ENCODE measurements at regions not wholly inside any gene's neighbourhood (a gene's known extent, or its start where the extent isn't known, plus 50 kb on each side); places are given as distances from the start of the nearest gene placed in this dataset.

DNA sequence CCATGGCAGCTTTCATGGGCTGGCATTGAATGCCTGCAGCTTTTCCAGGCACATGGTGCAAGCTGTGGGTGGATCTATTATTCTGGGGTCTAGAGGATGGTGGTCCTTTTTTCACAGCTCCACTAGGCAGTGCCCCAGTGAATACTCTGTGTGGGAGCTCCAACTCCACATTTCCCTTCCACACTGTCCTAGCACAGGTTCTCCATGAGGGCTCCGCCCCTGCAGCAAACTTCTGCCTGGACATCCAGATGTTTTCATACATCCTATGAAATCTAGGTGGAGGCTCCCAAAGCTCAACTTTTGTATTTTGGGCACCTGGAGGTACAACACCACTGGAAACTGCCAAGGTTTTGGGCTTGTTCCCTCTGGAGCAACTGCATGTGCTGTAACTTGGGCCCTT lies 450.6 kb downstream of the LMO7 start:
- DNase-seq (ENCODE audit: low read depth in 2 of 2): no peak
- Histone ChIP-seq H2AFZ (ENCODE audit: low read length) (no peak overlapping the region), H3K4me2 (ENCODE audit: extremely low read depth, insufficient read depth, low read length) (no peak overlapping the region), H3K36me3 (ENCODE audit: control insufficient read depth, insufficient read depth, low read length) (no peaks in the 10 kb centered on the region), H3K79me2 (ENCODE audit: control insufficient read depth, insufficient read depth, low read length) (no peaks in the 10 kb centered on the region), H3K27ac (ENCODE audit: insufficient read depth, low read length) (no peak overlapping the region), H3K9ac (ENCODE audit: insufficient read depth, low read length) (no peak overlapping the region), H3K4me3 (replicated peaks in 1 of 4; ENCODE audit: control extremely low read depth in 1 of 4, insufficient read depth in 1 of 4, low read depth in 3 of 4, low read length in 4 of 4) (no peak overlapping the region), H4K20me1 (ENCODE audit: control insufficient read depth, extremely low read depth, insufficient read depth, low read length) (no peaks in the 10 kb centered on the region), H3K9me3 (ENCODE audit: control insufficient read depth, insufficient read depth, low read depth, low read length) (no peaks in the 10 kb centered on the region), H3K27me3 (ENCODE audit: control insufficient read depth, insufficient read depth, low read length) (no peaks in the 10 kb centered on the region), H3K4me1 (ENCODE audit: control insufficient read depth, extremely low read depth, insufficient read depth, low read length) (no peaks in the 10 kb centered on the region)
- TF ChIP-seq EZH2 (IDR thresholded peaks at IDR 0.05; ENCODE audit: low read length, missing control alignments): no peak
- no peak for TF ChIP-seq CTCF (conservative IDR thresholded peaks at IDR 0.05 in 1 of 2, IDR thresholded peaks at IDR 0.05 in 1 of 2; ENCODE audit: low read depth in 1 of 2, low read length in 2 of 2)

- no peaks in the 10 kb centered on the region for H4K20me1 ChIP-seq (ENCODE audit: control insufficient read depth, extremely low read depth, insufficient read depth, low read length)
- H3K4me1 ChIP-seq (ENCODE audit: control insufficient read depth, extremely low read depth, insufficient read depth, low read length): no peaks in the 10 kb centered on the region
- H3K27ac ChIP-seq (ENCODE audit: insufficient read depth, low read length): no peak overlapping the region
- no peak overlapping the region for H3K9ac ChIP-seq (ENCODE audit: insufficient read depth, low read length)
- H2AFZ ChIP-seq (ENCODE audit: low read length): no peak overlapping the region
- H3K4me2 ChIP-seq (ENCODE audit: extremely low read depth, insufficient read depth, low read length): no peak overlapping the region
- H3K79me2 ChIP-seq (ENCODE audit: control insufficient read depth, insufficient read depth, low read length): no peaks in the 10 kb centered on the region
- H3K4me3 ChIP-seq (replicated peaks in 1 of 4; ENCODE audit: control extremely low read depth in 1 of 4, insufficient read depth in 1 of 4, low read depth in 3 of 4, low read length in 4 of 4): no peak overlapping the region
- TF ChIP-seq CTCF (conservative IDR thresholded peaks at IDR 0.05 in 1 of 2, IDR thresholded peaks at IDR 0.05 in 1 of 2; ENCODE audit: low read depth in 1 of 2, low read length in 2 of 2): no peak
- TF ChIP-seq EZH2 (IDR thresholded peaks at IDR 0.05; ENCODE audit: low read length, missing control alignments): no peak
- no peaks in the 10 kb centered on the region for H3K9me3 ChIP-seq (ENCODE audit: control insufficient read depth, insufficient read depth, low read depth, low read length)
- no peak for DNase-seq (ENCODE audit: low read depth in 2 of 2)
- no peaks in the 10 kb centered on the region for H3K36me3 ChIP-seq (ENCODE audit: control insufficient read depth, insufficient read depth, low read length)
- no peaks in the 10 kb centered on the region for H3K27me3 ChIP-seq (ENCODE audit: control insufficient read depth, insufficient read depth, low read length)
Observed at GRCh38 chr13:76067850-76068249, 431.7 kb downstream of the LMO7 start.

GRCh38 chr13:76053181-76053580 lies 417.1 kb downstream of the LMO7 start:
- DNase-seq (ENCODE audit: low read depth in 2 of 2): no peak
- no peak overlapping the region for H3K27ac ChIP-seq (ENCODE audit: insufficient read depth, low read length)
- TF ChIP-seq EZH2 (IDR thresholded peaks at IDR 0.05; ENCODE audit: low read length, missing control alignments): no peak
- TF ChIP-seq CTCF (conservative IDR thresholded peaks at IDR 0.05 in 1 of 2, IDR thresholded peaks at IDR 0.05 in 1 of 2; ENCODE audit: low read depth in 1 of 2, low read length in 2 of 2): no peak
- H4K20me1 ChIP-seq (ENCODE audit: control insufficient read depth, extremely low read depth, insufficient read depth, low read length): no peaks in the 10 kb centered on the region
- H2AFZ ChIP-seq (ENCODE audit: low read length): no peak overlapping the region
- no peak overlapping the region for H3K4me3 ChIP-seq (replicated peaks in 1 of 4; ENCODE audit: control extremely low read depth in 1 of 4, insufficient read depth in 1 of 4, low read depth in 3 of 4, low read length in 4 of 4)
- no peak overlapping the region for H3K4me2 ChIP-seq (ENCODE audit: extremely low read depth, insufficient read depth, low read length)
- no peaks in the 10 kb centered on the region for H3K4me1 ChIP-seq (ENCODE audit: control insufficient read depth, extremely low read depth, insufficient read depth, low read length)
- H3K36me3 ChIP-seq (ENCODE audit: control insufficient read depth, insufficient read depth, low read length): no peaks in the 10 kb centered on the region
- no peak overlapping the region for H3K9ac ChIP-seq (ENCODE audit: insufficient read depth, low read length)
- no peaks in the 10 kb centered on the region for H3K79me2 ChIP-seq (ENCODE audit: control insufficient read depth, insufficient read depth, low read length)
- H3K27me3 ChIP-seq (ENCODE audit: control insufficient read depth, insufficient read depth, low read length): no peaks in the 10 kb centered on the region
- no peaks in the 10 kb centered on the region for H3K9me3 ChIP-seq (ENCODE audit: control insufficient read depth, insufficient read depth, low read depth, low read length)

All from fibroblast of lung (primary cell).